ENCODE measurements at regions not wholly inside any gene's neighbourhood (a gene's known extent, or its start where the extent isn't known, plus 50 kb on each side); places are given as distances from the start of the nearest gene placed in this dataset.

- H3K4ac ChIP-seq (ENCODE audit: low read length), result no peak overlapping the region
- H4K8ac ChIP-seq (ENCODE audit: low read depth, low read length), result no peak overlapping the region
- H3K9ac ChIP-seq (ENCODE audit: low read depth, low read length, poor library complexity), result no peak overlapping the region
- H3K4me1 ChIP-seq (ENCODE audit: control insufficient read depth in 2 of 2, insufficient read depth in 1 of 2, low read depth in 1 of 2, low read length in 2 of 2), result peaks cover 0 to 3% of the 10 kb centered on the region in 2 donors
- H2BK5ac ChIP-seq (ENCODE audit: low read length), result no peak overlapping the region
- H3K36me3 ChIP-seq (replicated peaks in 1 of 2; ENCODE audit: control insufficient read depth in 2 of 2, insufficient read depth in 2 of 2, low read length in 2 of 2), result no peaks in the 10 kb centered on the region
- peak overlapping the region; percentile 2 for H2AK5ac ChIP-seq (ENCODE audit: low read depth, low read length)
- no peak overlapping the region for H3K18ac ChIP-seq (ENCODE audit: low read length)
- H3K14ac ChIP-seq (ENCODE audit: low read length), result no peak overlapping the region
- DNase-seq (ENCODE audit: low spot score), result no peak
- no peak overlapping the region for H2AFZ ChIP-seq (ENCODE audit: low read length)
- no CpG with 5 or more reads among the region's 15 CpGs for WGBS, 2 donors (ENCODE audit: extremely low coverage in 2 of 2, insufficient read length in 2 of 2, insufficient replicate concordance in 1 of 2)
- no peak overlapping the region for H2BK12ac ChIP-seq (ENCODE audit: low read length)
- no peak overlapping the region for H4K91ac ChIP-seq (ENCODE audit: low read depth, low read length, poor library complexity)
- H2BK15ac ChIP-seq (ENCODE audit: low read length), result no peak overlapping the region
- no peak overlapping the region for H3K4me2 ChIP-seq (ENCODE audit: insufficient read depth, low read length, poor library complexity, severe bottlenecking)
- H3K9me3 ChIP-seq (replicated peaks in 1 of 2; ENCODE audit: control insufficient read depth in 2 of 2, insufficient read depth in 1 of 2, low read depth in 1 of 2, low read length in 2 of 2), result peaks cover 0 to 3% of the 10 kb centered on the region in 2 donors
- no peak overlapping the region for H3K4me3 ChIP-seq (ENCODE audit: low read length in 2 of 2)
- H3K27ac ChIP-seq (replicated peaks; ENCODE audit: low read length), result no peak overlapping the region
- H3K23ac ChIP-seq (ENCODE audit: low read depth, low read length, poor library complexity), result no peak overlapping the region
- peaks cover 0 to 5% (median 0%) of the 10 kb centered on the region in 3 experiments for H3K27me3 ChIP-seq (ENCODE audit: control insufficient read depth in 3 of 3, insufficient read depth in 3 of 3, low read depth in 1 of 3, low read length in 3 of 3)
- no peak overlapping the region for H2BK120ac ChIP-seq (ENCODE audit: low read depth, low read length)
- no peaks in the 10 kb centered on the region for H3K79me1 ChIP-seq (ENCODE audit: low read depth, low read length)
These were observed 172.5 kb upstream of the SHH start for GRCh38 chr7:155984609-155985405.

GRCh38 chr7:155984028-155984580 is 171.8 kb upstream of the SHH start:
- Histone ChIP-seq H3K14ac (ENCODE audit: low read length) (no peak overlapping the region), H3K9ac (ENCODE audit: low read depth, low read length, poor library complexity) (no peak overlapping the region), H3K4me3 (ENCODE audit: low read length in 2 of 2) (no peak overlapping the region), H4K91ac (ENCODE audit: low read depth, low read length, poor library complexity) (no peak overlapping the region), H3K79me1 (ENCODE audit: low read depth, low read length) (no peaks in the 10 kb centered on the region), H3K9me3 (replicated peaks in 1 of 2; ENCODE audit: control insufficient read depth in 2 of 2, insufficient read depth in 1 of 2, low read depth in 1 of 2, low read length in 2 of 2) (peaks cover 0 to 3% of the 10 kb centered on the region in 2 donors), H3K4ac (ENCODE audit: low read length) (no peak overlapping the region), H3K27me3 (ENCODE audit: control insufficient read depth in 3 of 3, insufficient read depth in 3 of 3, low read depth in 1 of 3, low read length in 3 of 3) (peaks cover 0 to 10% (median 0%) of the 10 kb centered on the region in 3 experiments), H3K18ac (ENCODE audit: low read length) (no peak overlapping the region), H3K23ac (ENCODE audit: low read depth, low read length, poor library complexity) (no peak overlapping the region), H2AK5ac (ENCODE audit: low read depth, low read length) (peak overlapping the region; percentile 2), H3K27ac (replicated peaks; ENCODE audit: low read length) (no peak overlapping the region), H2BK5ac (ENCODE audit: low read length) (no peak overlapping the region), H3K4me1 (ENCODE audit: control insufficient read depth in 2 of 2, insufficient read depth in 1 of 2, low read depth in 1 of 2, low read length in 2 of 2) (peaks cover 0 to 3% of the 10 kb centered on the region in 2 donors), H2BK12ac (ENCODE audit: low read length) (no peak overlapping the region), H3K36me3 (replicated peaks in 1 of 2; ENCODE audit: control insufficient read depth in 2 of 2, insufficient read depth in 2 of 2, low read length in 2 of 2) (no peaks in the 10 kb centered on the region), H2AFZ (ENCODE audit: low read length) (no peak overlapping the region), H2BK120ac (ENCODE audit: low read depth, low read length) (no peak overlapping the region), H3K4me2 (ENCODE audit: insufficient read depth, low read length, poor library complexity, severe bottlenecking) (no peak overlapping the region), H2BK15ac (ENCODE audit: low read length) (no peak overlapping the region), H4K8ac (ENCODE audit: low read depth, low read length) (no peak overlapping the region)
- DNase-seq (ENCODE audit: low spot score), result no peak
- WGBS, 2 donors (ENCODE audit: extremely low coverage in 2 of 2, insufficient read length in 2 of 2, insufficient replicate concordance in 1 of 2), result no CpG with 5 or more reads among the region's 10 CpGs

- Histone ChIP-seq H3K36me3 (replicated peaks in 1 of 2; ENCODE audit: control insufficient read depth in 2 of 2, insufficient read depth in 2 of 2, low read length in 2 of 2) (no peaks in the 10 kb centered on the region), H2BK12ac (ENCODE audit: low read length) (no peak overlapping the region), H3K27me3 (ENCODE audit: control insufficient read depth in 3 of 3, insufficient read depth in 3 of 3, low read depth in 1 of 3, low read length in 3 of 3) (peaks cover 0 to 10% (median 0%) of the 10 kb centered on the region in 3 experiments), H3K27ac (replicated peaks; ENCODE audit: low read length) (no peak overlapping the region), H3K14ac (ENCODE audit: low read length) (no peak overlapping the region), H3K4ac (ENCODE audit: low read length) (no peak overlapping the region), H3K4me3 (ENCODE audit: low read length in 2 of 2) (no peak overlapping the region), H3K18ac (ENCODE audit: low read length) (peak overlapping the region; percentile 1), H4K8ac (ENCODE audit: low read depth, low read length) (no peak overlapping the region), H2BK5ac (ENCODE audit: low read length) (no peak overlapping the region), H2AFZ (ENCODE audit: low read length) (no peak overlapping the region), H3K9me3 (replicated peaks in 1 of 2; ENCODE audit: control insufficient read depth in 2 of 2, insufficient read depth in 1 of 2, low read depth in 1 of 2, low read length in 2 of 2) (peaks cover 0 to 3% of the 10 kb centered on the region in 2 donors), H2BK15ac (ENCODE audit: low read length) (no peak overlapping the region), H3K9ac (ENCODE audit: low read depth, low read length, poor library complexity) (no peak overlapping the region), H2AK5ac (ENCODE audit: low read depth, low read length) (no peak overlapping the region), H3K4me2 (ENCODE audit: insufficient read depth, low read length, poor library complexity, severe bottlenecking) (no peak overlapping the region), H3K23ac (ENCODE audit: low read depth, low read length, poor library complexity) (no peak overlapping the region), H4K91ac (ENCODE audit: low read depth, low read length, poor library complexity) (no peak overlapping the region), H3K4me1 (ENCODE audit: control insufficient read depth in 2 of 2, insufficient read depth in 1 of 2, low read depth in 1 of 2, low read length in 2 of 2) (peaks cover 0 to 1% of the 10 kb centered on the region in 2 donors), H3K79me1 (ENCODE audit: low read depth, low read length) (no peaks in the 10 kb centered on the region), H2BK120ac (ENCODE audit: low read depth, low read length) (no peak overlapping the region)
- no peak for DNase-seq (ENCODE audit: low spot score)
- no CpG with 5 or more reads among the region's 14 CpGs for WGBS, 2 donors (ENCODE audit: extremely low coverage in 2 of 2, insufficient read length in 2 of 2, insufficient replicate concordance in 1 of 2)
These were observed 171.0 kb upstream of the SHH start for GRCh38 chr7:155983176-155983815.

- no peak overlapping the region for H3K4me2 ChIP-seq (ENCODE audit: insufficient read depth, low read length, poor library complexity, severe bottlenecking)
- no peak overlapping the region for H3K4me3 ChIP-seq (ENCODE audit: low read length in 2 of 2)
- H3K23ac ChIP-seq (ENCODE audit: low read depth, low read length, poor library complexity), result no peak overlapping the region
- H3K27ac ChIP-seq (replicated peaks; ENCODE audit: low read length), result no peak overlapping the region
- H2BK12ac ChIP-seq (ENCODE audit: low read length), result no peak overlapping the region
- H2AFZ ChIP-seq (ENCODE audit: low read length), result no peak overlapping the region
- no peak overlapping the region for H2BK5ac ChIP-seq (ENCODE audit: low read length)
- no peak overlapping the region for H4K8ac ChIP-seq (ENCODE audit: low read depth, low read length)
- peaks cover 0 to 2% of the 10 kb centered on the region in 2 donors for H3K9me3 ChIP-seq (replicated peaks in 1 of 2; ENCODE audit: control insufficient read depth in 2 of 2, insufficient read depth in 1 of 2, low read depth in 1 of 2, low read length in 2 of 2)
- no peak overlapping the region for H2BK120ac ChIP-seq (ENCODE audit: low read depth, low read length)
- H3K14ac ChIP-seq (ENCODE audit: low read length), result no peak overlapping the region
- no peak overlapping the region for H3K4ac ChIP-seq (ENCODE audit: low read length)
- peaks cover 0 to 1% of the 10 kb centered on the region in 2 donors for H3K4me1 ChIP-seq (ENCODE audit: control insufficient read depth in 2 of 2, insufficient read depth in 1 of 2, low read depth in 1 of 2, low read length in 2 of 2)
- H3K9ac ChIP-seq (ENCODE audit: low read depth, low read length, poor library complexity), result no peak overlapping the region
- H4K91ac ChIP-seq (ENCODE audit: low read depth, low read length, poor library complexity), result no peak overlapping the region
- no peaks in the 10 kb centered on the region for H3K79me1 ChIP-seq (ENCODE audit: low read depth, low read length)
- 100% methylated on average over 1 of the region's 2 CpGs; no CpG with 5 or more reads in 1 of the 2 donors for WGBS, 2 donors (ENCODE audit: extremely low coverage in 2 of 2, insufficient read length in 2 of 2, insufficient replicate concordance in 1 of 2)
- no peaks in the 10 kb centered on the region for H3K36me3 ChIP-seq (replicated peaks in 1 of 2; ENCODE audit: control insufficient read depth in 2 of 2, insufficient read depth in 2 of 2, low read length in 2 of 2)
- H2AK5ac ChIP-seq (ENCODE audit: low read depth, low read length), result no peak overlapping the region
- H3K18ac ChIP-seq (ENCODE audit: low read length), result no peak overlapping the region
- no peak overlapping the region for H2BK15ac ChIP-seq (ENCODE audit: low read length)
- no peak for DNase-seq (ENCODE audit: low spot score)
- peaks cover 0 to 15% (median 0%) of the 10 kb centered on the region in 3 experiments for H3K27me3 ChIP-seq (ENCODE audit: control insufficient read depth in 3 of 3, insufficient read depth in 3 of 3, low read depth in 1 of 3, low read length in 3 of 3)
These were observed 169.4 kb upstream of the SHH start for GRCh38 chr7:155981703-155982102.
